ENCODE measurements at regions not wholly inside any gene's neighbourhood (a gene's known extent, or its start where the extent isn't known, plus 50 kb on each side); places are given as distances from the start of the nearest gene placed in this dataset.

- TF ChIP-seq CTCF (IDR thresholded peaks at IDR 0.05): no peak
- no peak for TF ChIP-seq POLR2A (IDR thresholded peaks at IDR 0.05)
Measured at GRCh38 chr2:30311711-30312110, 80.4 kb downstream of the LBH start.
